Sigmoid colon (tissue), 6 donors: ENCODE measurements at regions not wholly inside any gene's neighbourhood (a gene's known extent, or its start where the extent isn't known, plus 50 kb on each side); places are given as distances from the start of the nearest gene placed in this dataset.

Experiments used
- DNase-seq: peaks from one replicate; pipeline ENCODE4 v3.0.0-alpha.2; 2019
- H3K27ac ChIP-seq, 4 donors: fragments of 200-600 bp; sonication (generic); one replicate each; pipeline ENCODE4 v1.5.1; 2016 to 2019; ENCODE audit warnings: mild to moderate bottlenecking in 1 of 4
- H3K27me3 ChIP-seq, 3 donors: fragments of 200-600 bp; sonication (generic); one replicate each; pipeline ENCODE4 v1.5.1; 2019; ENCODE audit warnings: mild to moderate bottlenecking in 1 of 3
- H3K36me3 ChIP-seq, 4 donors: fragments of 200-600 bp; sonication (generic); one replicate each; pipeline ENCODE4 v1.5.1; 2016 to 2019
- H3K4me1 ChIP-seq, 4 donors: fragments of 200-600 bp; sonication (generic); one replicate each; pipeline ENCODE4 v1.5.1; 2017 to 2019
- H3K4me3 ChIP-seq, 4 donors: fragments of 200-600 bp; sonication (generic); one replicate each; pipeline ENCODE4 v1.5.1; 2017 to 2019; ENCODE audit warnings: mild to moderate bottlenecking in 2 of 4, moderate library complexity in 1 of 4
- H3K9me3 ChIP-seq, 4 donors: fragments of 200-600 bp in 3 of 4; sonication (generic) in 3 of 4; one replicate each; pipeline versions ENCODE4 v1.5.1 to v1.6.1; 2013 to 2019
- EP300 ChIP-seq, 4 donors: sonication (generic); formaldehyde crosslinking; IDR thresholded peaks; one replicate each; pipeline ENCODE4 v1.6.1; 2017; ENCODE audit warnings: antibody characterized with exemption in 4 of 4
- POLR2A ChIP-seq, 2 donors: fragments of 450-650 bp; IDR thresholded peaks; one replicate each; pipeline ENCODE4 v1.6.1; 2016; ENCODE audit warnings: antibody characterized with exemption in 2 of 2, mild to moderate bottlenecking in 2 of 2, moderate library complexity in 2 of 2
- POLR2AphosphoS5 ChIP-seq, 4 donors: sonication (generic); formaldehyde crosslinking; IDR thresholded peaks; one replicate each; pipeline ENCODE4 v1.6.1; 2017; ENCODE audit warnings: antibody characterized with exemption in 4 of 4
- WGBS, 2 donors: extraction: QIAGEN DNeasy Blood & Tissue Kit; methylation state at CpG; one replicate each; pipeline ENCODE4 v1.1.7; 2013; 5-methylcytosine and 5-hydroxymethylcytosine counted together
- intact Hi-C: fragments of 100-400 bp; cut with DNase I; formaldehyde crosslinking; loops from one replicate; pipeline ENCODE4 v1.15.1; 2023
- TF ChIP-seq, protein P1 (sequence below), 4 experiments: fragments of 450-650 bp in 3 of 4; fragments of 200-600 bp in 1 of 4; IDR thresholded peaks; one replicate each; pipeline ENCODE4 v1.5.1; 2016 to 2019; ENCODE audit warnings: antibody characterized with exemption in 4 of 4, mild to moderate bottlenecking in 3 of 4, moderate library complexity in 2 of 4
- donor health status: healthy with polysubstance abuse.
- donor health status: healthy.

GRCh38 chr3:124419303-124419702, 310.9 kb upstream of the UMPS start:
- no peaks in the 10 kb centered on the region for H3K27me3 ChIP-seq
- H3K36me3 ChIP-seq: no peaks in the 10 kb centered on the region
- peak overlapping the region in 1 of 4 donors; percentile 73 for H3K27ac ChIP-seq
- no peak for DNase-seq
- no peaks in the 10 kb centered on the region for H3K9me3 ChIP-seq
- peaks cover 0 to 9% (median 0%) of the 10 kb centered on the region in 4 donors for H3K4me1 ChIP-seq
- TF ChIP-seq, protein P1, sequence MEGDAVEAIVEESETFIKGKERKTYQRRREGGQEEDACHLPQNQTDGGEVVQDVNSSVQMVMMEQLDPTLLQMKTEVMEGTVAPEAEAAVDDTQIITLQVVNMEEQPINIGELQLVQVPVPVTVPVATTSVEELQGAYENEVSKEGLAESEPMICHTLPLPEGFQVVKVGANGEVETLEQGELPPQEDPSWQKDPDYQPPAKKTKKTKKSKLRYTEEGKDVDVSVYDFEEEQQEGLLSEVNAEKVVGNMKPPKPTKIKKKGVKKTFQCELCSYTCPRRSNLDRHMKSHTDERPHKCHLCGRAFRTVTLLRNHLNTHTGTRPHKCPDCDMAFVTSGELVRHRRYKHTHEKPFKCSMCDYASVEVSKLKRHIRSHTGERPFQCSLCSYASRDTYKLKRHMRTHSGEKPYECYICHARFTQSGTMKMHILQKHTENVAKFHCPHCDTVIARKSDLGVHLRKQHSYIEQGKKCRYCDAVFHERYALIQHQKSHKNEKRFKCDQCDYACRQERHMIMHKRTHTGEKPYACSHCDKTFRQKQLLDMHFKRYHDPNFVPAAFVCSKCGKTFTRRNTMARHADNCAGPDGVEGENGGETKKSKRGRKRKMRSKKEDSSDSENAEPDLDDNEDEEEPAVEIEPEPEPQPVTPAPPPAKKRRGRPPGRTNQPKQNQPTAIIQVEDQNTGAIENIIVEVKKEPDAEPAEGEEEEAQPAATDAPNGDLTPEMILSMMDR (IDR thresholded peaks at IDR 0.05): no peak
- intact Hi-C loops: no loop called here
- WGBS, 2 donors: 75 to 79% methylated on average over 3 of the region's 3 CpGs
- H3K4me3 ChIP-seq: no peak overlapping the region

DNA sequence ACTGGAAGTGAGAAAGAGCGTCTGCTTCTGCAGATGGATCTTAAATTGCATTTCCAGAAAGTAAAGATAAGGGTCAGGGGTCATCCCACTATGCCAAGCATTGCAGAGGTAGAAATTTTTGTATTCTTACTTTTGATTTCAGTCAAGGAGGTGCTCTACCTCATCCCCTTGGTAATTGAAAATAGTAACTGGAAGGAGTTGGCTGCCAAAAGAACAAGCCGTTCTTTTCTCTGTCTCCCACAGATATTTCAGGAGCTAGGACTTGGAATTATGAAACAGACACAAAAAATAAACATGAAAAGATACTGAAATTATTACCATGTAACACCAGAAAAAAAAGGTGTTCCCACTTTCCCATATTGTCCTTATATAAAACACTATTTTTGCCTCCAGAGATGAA, 309.9 kb upstream of the UMPS start:
- Histone ChIP-seq H3K9me3 (no peaks in the 10 kb centered on the region), H3K4me3 (no peak overlapping the region), H3K36me3 (no peaks in the 10 kb centered on the region), H3K27me3 (no peaks in the 10 kb centered on the region), H3K4me1 (peaks cover 0 to 9% (median 0%) of the 10 kb centered on the region in 4 donors), H3K27ac (peak overlapping the region in 1 of 4 donors; percentile 73)
- intact Hi-C loops: no loop called here
- TF ChIP-seq, protein P1 (IDR thresholded peaks at IDR 0.05): no peak
- TF ChIP-seq EP300 (IDR thresholded peaks at IDR 0.05): no peak
- no peak for TF ChIP-seq POLR2A (IDR thresholded peaks at IDR 0.05)
- no peak for TF ChIP-seq POLR2AphosphoS5 (IDR thresholded peaks at IDR 0.05)
- no peak for DNase-seq
- whole genome bisulfite sequencing, 2 donors: 94% methylated on average over 2 of the region's 2 CpGs

GRCh38 chr3:124422805-124423204, 307.4 kb upstream of the UMPS start:
- no peaks in the 10 kb centered on the region for H3K27me3 ChIP-seq
- intact Hi-C loops: no loop called here
- no peak overlapping the region for H3K27ac ChIP-seq
- 91 to 95% methylated on average over 4 of the region's 4 CpGs for WGBS, 2 donors
- no peak overlapping the region for H3K4me3 ChIP-seq
- no peaks in the 10 kb centered on the region for H3K9me3 ChIP-seq
- TF ChIP-seq POLR2A (IDR thresholded peaks at IDR 0.05) (no peak), POLR2AphosphoS5 (IDR thresholded peaks at IDR 0.05) (no peak), EP300 (IDR thresholded peaks at IDR 0.05) (no peak)
- TF ChIP-seq, protein P1 (IDR thresholded peaks at IDR 0.05): no peak
- H3K4me1 ChIP-seq: no peaks in the 10 kb centered on the region
- no peaks in the 10 kb centered on the region for H3K36me3 ChIP-seq
- no peak for DNase-seq

DNA sequence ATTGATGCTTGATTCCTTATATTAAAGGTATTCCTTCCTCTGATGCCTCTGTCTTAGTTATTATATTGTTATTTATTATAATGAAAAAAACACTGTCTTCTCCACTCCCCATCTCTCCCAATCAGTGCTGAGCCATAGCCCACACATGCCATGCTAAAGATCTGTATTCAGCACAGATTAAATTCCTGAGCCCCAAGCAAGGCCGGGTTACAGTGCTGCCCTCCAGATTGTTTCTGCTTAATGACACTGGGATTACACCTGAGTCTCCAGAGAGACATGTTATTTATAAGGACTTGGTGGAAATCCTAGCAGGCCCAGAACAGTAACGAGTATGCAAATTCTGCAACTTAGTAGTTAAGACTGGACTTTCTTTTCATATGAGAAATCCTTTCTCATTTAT, 305.9 kb upstream of the UMPS start:
- Histone ChIP-seq H3K4me1 (no peaks in the 10 kb centered on the region), H3K9me3 (no peaks in the 10 kb centered on the region), H3K27me3 (no peaks in the 10 kb centered on the region), H3K4me3 (no peak overlapping the region), H3K36me3 (no peaks in the 10 kb centered on the region), H3K27ac (no peak overlapping the region)
- intact Hi-C loops: no loop called here
- DNase-seq: no peak
- no peak for TF ChIP-seq POLR2A (IDR thresholded peaks at IDR 0.05)
- no peak for TF ChIP-seq POLR2AphosphoS5 (IDR thresholded peaks at IDR 0.05)
- TF ChIP-seq, protein P1 (IDR thresholded peaks at IDR 0.05): no peak
- no peak for TF ChIP-seq EP300 (IDR thresholded peaks at IDR 0.05)
- 87 to 89% methylated on average over 2 of the region's 2 CpGs for WGBS, 2 donors

GRCh38 chr3:124425972-124426371, 304.3 kb upstream of the UMPS start:
- intact Hi-C loops: no loop called here
- no peak overlapping the region for H3K27ac ChIP-seq
- no peaks in the 10 kb centered on the region for H3K36me3 ChIP-seq

More at GRCh38 chr3:124425972-124426371, 304.3 kb upstream of the UMPS start:
- Histone ChIP-seq H3K4me3 (no peak overlapping the region), H3K9me3 (no peaks in the 10 kb centered on the region), H3K27me3 (no peaks in the 10 kb centered on the region), H3K4me1 (no peaks in the 10 kb centered on the region)
- 93 to 95% methylated on average over 6 of the region's 6 CpGs for WGBS, 2 donors
- TF ChIP-seq, protein P1 (IDR thresholded peaks at IDR 0.05): no peak
- no peak for TF ChIP-seq EP300 (IDR thresholded peaks at IDR 0.05)
- no peak for TF ChIP-seq POLR2A (IDR thresholded peaks at IDR 0.05)
- no peak for TF ChIP-seq POLR2AphosphoS5 (IDR thresholded peaks at IDR 0.05)
- DNase-seq: no peak
